Superior temporal gyrus (tissue), 1 donor: ENCODE measurements at regions not wholly inside any gene's neighbourhood (a gene's known extent, or its start where the extent isn't known, plus 50 kb on each side); places are given as distances from the start of the nearest gene placed in this dataset.
"Not testable (repeated sequence)": the region's sequence is repeated elsewhere in the genome, so short reads cannot be mapped to it uniquely, and the experiment has no call there.

ENCODE experiments used
- DNase-seq: peaks from one replicate; pipeline ENCODE4 v3.0.0-alpha.2; 2016; ENCODE audit errors: extremely low spot score

DNA sequence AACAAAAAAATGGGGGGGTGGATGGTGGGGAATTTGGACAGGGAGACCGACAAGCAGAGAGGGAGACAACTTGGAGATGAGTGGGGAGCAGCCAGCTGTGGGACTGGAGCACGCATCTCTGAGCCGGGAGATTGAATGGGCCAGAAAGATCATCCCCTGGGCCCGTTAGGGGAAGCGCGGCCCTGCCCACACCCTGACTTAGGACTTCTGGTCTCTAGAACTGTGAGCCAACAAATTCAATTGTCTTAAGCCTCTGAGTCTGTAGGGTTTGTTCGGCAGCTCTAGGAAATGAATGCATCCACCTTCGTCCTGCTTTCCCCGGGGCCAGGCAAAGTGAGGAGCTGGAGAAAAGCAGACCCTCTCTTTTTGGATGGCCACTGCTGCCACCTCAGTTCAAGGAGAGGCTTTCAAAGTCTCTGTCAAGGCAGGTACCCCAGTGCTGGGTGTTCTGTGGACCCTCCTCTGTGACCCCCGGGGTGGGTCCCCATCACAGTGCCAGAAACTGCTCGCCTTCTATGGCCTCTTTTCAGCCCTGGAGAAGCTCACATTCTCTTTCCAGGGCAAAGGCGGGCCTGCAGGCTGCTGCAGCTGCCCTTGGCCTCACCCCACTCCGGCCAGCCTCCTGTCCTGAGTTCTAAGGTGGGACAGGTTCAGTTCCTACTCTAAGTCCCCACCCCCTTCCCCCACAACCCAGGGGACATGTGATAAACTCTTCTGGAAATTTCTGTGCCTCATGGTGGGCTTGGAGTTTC, 423.2 kb downstream of the RPS24 start:
- no peak for DNase-seq

DNA sequence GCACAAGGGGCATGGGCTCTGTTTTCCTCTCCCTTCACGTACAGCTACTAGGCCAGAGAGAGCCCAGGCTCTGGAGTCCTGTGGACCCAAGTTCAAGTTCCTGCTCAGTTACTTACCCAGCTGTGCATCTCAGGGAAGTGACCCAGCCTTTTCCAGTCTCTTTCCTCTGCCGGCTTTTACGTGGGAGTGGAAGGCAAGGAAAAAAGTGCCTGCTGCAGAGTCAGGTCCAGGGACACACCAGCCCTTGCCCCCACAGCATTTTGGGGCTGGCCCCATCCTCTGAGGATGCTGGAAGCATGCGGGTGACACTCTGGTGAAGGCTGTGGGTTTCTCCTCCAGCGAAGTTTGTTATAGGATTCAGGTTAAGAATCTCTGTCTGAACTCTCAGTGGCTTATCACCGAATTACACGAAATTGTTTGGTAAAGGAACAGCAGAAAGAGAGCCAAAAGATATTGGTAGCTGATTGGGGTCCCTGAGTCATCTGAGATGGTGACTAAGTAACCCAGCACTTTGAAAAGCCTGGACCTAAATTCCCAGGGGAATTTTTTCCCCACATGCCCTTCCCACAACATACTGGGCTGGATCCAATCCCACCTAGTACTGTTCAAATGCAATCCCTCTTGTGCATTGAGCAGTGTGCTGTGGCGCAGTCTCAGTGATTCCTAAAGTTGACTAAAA, 424.3 kb downstream of the RPS24 start:
- DNase-seq, result no peak

DNA sequence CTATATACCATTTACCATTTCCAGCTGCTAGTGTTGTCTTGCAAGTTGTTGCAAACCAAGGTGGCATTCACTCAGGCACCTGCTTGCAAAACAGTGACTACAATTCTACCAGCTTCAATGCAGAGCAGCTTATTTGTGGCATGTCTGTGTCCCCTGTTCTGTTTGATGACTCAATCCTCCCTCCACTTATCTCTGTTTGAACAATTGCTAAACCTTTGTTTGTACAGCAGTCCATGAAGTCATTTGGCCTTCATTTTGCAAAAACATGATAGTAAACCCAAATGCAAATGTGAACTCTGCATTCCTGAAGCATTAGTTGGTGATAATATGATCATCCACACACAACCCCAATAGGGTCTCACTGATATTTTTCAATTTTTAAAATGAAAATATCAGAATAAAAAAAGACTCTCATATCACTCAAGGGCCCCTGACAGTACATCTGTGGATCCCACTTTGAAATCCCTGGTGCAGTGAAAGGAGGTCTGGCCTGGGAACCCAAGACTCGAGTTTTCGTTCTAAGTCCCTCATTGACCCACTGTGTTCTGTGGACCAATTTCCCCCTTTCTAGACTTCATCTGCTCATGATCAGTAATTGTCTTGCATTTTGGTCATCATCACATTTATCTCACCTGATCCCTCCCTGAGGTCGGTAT, 425.4 kb downstream of the RPS24 start:
- DNase-seq, result no peak

DNA sequence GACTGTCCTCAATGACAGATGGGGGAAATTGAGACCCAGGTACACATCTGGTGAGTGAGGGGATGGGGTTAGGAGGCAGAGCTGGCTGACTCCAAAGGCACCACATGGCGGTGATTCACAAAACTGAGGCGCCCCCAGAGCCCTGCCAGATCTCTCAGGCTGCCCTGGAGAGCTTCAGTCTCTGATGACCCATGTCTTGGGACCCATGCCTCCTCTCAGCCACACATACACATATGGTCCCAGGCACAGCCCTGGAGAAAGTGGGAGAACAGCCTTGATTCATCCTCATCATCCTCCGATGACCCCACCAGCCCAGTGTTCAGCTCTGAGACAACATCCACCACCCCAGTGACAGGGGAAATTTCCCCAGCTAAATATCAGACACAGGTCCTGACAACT, 426.0 kb downstream of the RPS24 start:
- no peak for DNase-seq

DNA sequence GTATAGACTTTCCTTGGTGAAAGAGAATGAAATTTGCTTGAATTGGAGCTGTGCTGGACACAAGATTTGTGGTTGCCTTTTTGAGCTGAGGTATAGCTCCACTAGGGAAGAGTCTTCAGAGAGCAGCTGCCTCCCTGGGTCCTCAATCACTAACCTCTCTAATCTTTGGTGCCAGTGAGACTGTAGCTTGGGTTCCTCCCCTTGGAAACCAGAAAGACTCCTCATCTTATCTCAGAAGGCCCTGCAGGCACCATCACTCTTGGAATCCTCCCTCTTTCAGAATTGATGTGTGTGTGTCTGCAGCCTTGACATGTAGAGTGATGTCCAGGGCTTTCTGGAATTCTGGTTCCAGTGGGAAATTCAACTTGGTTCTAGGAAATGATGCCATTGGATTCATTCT, 426.5 kb downstream of the RPS24 start:
- no peak for DNase-seq

DNA sequence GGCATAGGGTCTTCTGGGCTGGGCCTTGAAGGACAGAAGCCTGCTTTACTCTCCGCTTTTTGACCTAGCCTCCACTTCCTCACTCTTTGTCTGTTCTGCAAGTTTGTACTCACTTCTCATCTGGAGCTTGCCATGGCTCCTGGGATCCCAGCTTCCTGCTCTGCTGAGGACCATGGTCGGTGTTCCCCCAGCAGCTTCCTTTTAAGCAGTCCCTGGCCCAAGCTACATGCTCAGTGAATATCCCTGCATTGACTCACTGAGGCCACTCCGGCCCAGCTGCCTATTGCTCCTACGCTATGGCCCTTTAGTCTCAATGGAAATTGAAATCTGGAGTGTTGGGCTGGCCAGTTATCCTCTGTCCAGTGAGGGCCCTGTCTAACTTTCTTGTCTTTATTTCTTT, 427.7 kb downstream of the RPS24 start:
- no peak for DNase-seq

DNA sequence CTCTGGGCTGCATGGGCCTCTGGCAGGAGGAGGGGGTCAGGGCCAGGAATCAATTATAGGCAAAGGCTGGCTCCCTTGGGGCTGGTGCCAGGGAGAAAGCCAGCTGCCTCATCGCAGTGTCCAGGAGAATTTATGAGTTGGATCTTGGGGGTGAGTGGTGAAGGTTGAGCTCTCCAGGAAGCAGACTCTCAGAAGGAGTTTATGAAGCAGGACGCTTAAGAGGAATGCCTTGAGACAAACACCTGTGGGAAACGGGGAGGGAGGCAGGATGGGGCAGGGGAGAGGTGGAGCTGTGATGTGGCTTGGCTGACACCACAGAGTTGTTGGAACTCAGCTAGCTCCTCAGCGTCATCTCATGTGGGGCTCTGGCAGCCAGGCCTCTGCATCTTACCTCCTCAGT, 428.5 kb downstream of the RPS24 start:
- DNase-seq, result no peak

DNA sequence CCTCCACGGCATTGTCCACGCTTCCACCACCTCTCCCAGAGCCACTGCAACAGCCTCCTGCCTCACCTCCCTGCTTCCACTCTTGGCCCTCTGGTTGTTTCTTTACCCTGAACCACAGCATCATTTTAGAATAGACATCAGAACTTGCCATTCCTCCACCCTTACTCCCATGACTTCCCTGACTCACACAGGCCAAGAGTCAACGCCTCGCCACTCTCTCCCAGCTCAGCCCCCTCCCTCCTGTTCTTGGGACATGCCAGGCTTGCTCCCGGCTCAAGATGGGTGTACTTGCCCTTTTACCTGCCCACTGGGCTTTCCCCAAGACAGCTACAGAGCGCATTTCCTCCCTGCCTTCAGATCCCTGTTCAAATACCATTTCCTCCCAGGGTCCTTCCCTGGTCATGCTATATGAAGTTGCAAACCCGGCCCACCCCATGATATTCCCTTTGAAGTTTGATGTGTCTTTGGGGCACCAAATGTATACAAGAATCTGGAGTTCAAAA, 429.1 kb downstream of the RPS24 start:
- no peak for DNase-seq

DNA sequence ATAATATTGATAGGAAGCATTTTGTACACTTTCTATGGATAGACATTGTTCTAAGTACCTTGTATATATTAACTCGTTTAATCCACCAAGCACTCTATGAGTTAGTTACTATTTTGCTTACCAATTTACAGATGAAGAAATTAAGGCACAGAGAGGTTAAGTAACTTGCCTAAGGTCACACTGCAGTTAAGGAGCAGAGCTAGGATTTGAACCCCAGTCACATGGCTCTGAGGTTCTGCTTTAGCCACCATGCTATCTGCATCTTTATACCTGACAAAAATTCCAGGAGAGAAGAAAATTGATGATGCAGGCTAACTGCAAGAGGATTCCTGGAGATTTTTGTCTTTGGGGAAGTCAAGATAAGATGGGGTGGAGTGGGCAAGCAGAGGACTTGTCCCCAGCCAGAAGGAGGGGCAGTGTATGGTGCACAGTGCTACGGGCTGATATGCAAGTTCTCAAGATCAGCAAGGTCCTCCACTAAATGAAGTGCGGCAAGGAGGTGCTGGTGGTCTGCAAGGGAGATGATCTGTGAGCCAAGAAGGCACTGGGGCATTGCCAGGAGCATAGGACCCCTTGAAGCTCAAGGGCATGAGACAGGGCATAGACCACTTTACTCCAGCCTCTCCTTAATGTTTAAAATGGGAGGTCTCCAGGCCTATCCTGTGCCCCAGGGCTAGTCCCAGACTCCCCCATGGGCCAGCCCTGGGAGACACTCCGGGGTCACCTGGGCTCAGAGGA, 430.6 kb downstream of the RPS24 start:
- DNase-seq, result no peak

DNA sequence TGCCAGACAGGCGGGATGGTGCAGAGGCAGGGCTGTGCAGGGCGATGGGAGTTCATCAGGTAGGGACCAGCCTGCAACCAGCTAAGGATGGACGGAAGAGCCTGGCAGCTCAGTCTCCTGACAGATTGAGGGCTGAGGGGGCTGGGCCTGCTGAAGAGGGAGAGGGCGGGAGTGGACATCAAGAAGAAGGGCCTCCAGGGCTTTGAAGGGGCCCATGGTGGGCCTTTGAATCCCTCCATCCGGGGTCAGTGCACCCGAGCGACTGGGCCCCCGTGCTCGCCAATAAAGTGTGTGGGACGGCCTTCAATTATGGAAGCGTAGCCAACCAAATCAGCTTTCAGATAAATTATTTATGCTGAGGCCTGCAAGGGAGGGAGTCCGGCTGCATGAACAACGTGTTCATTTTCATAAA, 431.2 kb downstream of the RPS24 start:
- no peak for DNase-seq

DNA sequence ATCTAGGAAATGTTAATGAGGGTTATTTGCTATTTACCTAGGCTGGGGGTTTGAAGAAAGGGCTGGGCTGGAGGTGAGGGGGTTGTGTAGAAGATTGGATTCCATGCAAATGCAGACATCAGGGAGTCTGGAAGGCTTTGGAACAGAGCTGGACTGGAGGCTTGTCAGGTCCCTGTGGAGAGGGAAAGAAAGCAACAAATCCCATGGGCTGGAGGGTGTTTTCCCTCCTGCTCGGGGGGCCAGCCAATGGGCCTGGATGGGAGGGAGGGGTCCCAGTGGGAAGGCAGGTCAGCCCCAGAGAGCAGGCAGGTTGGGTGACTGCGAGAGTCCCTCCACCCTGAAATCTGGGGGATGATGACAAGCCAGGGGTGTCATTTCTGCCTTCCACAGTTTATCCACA, 431.8 kb downstream of the RPS24 start:
- DNase-seq, result no peak

DNA sequence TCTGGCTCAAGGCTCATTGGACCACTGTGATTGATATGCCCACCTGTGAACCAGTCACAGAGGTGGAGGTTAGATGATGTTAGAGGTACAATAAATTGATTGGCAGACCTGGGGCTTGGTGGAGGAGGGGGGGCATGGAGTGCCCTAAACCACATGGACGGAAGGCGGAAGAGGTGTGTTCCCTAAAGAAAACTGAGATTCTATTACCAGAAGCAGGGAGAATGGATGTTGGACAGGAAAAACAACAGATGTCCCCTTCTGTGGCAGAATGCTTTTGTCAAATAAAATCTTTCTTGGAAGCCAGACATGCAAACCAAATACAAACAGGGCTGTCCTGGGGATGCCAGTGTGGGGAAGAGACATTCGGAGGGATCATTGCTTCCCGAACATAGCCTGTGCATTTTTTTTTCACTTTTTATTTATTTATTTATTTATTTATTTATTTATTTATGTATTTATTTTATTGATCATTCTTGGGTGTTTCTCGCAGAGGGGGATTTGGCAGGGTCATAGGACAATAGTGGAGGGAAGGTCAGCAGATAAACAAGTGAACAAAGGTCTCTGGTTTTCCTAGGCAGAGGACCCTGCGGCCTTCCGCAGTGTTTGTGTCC, 433.9 kb downstream of the RPS24 start:
- no peak for DNase-seq

DNA sequence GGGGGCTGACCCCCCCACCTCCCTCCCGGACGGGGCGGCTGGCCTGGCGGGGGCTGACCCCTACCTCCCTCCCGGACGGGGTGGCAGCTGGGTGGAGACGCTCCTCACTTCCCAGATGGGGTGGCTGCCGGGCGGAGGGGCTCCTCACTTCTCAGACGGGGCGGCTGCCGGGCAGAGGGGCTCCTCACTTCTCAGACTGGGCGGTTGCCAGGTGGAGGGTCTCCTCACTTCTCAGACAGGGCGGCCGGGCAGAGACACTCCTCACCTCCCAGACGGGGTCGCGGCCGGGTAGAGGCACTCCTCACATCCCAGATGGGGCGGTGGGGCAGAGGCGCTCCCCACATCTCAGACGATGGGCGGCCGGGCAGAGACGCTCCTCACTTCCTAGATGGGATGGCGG, 435.1 kb downstream of the RPS24 start:
- not testable (repeated sequence) for DNase-seq

DNA sequence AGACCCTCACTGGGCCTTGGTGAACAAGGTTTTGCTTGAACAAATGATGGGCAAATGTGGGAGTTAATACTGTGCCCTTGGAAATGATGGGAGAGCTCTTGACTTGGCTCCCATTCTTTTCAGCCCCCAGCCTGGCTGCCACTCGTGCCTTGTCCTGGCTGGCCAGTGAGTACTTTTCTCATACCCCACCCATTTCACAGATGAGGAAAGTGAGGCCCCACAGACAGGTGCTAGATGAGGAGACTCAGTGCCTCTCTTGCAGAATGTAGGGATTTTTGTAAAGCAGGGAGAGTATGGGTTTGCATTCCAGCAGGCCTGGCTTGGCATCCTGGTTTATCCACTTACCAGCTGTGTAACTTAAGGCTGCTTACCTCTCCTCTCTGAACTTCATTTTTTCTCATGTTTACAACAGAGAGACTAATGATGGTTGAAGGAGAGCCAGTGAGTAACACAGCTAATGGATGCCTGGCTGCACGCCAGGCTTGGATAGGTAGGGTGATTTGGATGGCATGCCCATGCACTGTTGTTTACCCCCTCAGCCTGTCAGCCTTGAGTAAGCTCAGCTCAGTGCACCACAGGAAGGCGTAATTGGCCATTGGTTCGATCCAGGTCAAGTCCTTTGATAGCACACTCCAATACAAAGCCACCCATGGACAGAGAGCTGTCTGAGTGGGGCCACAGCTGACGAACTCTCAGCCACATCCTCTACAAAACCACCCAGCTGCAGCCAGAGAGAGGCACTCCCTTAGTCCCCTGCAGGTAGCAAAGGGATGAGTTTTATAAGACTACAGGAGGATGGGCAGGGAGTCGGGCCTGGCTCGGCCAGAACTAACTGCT, 436.8 kb downstream of the RPS24 start:
- no peak for DNase-seq

DNA sequence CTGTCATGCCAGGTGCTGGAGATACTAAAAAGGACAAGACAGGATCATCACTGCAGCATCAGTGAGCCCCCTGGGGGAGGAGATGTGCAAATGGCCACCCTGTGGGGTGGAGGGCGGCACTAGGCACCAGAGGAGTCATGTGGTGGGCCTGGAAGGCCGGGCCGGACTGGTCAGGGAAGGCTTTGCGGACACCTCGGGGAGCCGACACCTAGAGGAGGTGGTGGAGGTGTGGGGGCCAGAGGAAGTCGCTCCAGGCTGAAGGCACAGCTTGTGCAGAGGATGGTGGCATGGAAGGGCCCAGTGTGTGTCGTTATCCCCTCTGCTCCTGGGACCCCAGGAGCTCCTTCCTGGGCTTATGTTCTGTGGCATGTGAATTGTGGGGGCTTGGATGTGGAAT, 437.7 kb downstream of the RPS24 start:
- DNase-seq, result no peak

DNA sequence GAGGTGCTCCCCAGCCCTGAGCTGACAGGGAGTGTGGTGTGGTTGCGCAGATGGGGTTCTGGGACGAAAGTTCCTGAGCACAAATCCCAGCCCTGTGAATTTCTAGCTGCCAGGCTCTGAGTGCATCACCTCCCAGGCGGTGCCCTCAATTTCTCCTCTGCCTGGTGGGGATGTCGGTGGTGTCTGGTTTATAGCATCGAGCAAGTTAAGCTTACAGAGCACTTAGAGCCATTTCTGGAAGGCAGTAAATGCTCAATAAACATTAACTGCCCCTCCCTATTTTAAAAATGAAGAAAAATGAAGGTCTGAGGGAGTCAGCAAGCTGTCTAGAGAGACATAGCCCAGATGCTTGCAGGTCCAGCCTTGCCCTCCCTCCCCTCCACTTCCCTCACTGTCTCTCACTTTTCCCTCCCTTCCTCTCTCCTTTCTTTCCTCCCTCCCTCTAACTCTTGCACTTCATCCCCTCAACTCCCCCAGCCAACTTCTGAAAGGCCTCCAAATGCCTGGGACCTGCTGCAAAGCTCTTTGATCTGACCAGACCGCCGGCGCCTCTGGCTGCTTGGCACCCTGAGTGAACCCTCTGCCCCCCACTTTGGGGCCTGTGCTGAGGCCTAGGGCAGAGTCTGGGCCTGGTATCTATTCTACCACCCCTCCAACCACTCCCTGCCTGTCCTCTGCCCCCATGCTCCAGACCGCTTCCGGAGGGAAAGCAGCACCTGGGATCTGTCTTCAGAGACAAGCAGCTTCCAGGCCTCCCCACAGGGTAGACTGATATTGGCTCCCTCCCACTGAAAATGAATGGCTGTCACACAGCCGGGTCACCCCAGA, 438.3 kb downstream of the RPS24 start:
- no peak for DNase-seq

DNA sequence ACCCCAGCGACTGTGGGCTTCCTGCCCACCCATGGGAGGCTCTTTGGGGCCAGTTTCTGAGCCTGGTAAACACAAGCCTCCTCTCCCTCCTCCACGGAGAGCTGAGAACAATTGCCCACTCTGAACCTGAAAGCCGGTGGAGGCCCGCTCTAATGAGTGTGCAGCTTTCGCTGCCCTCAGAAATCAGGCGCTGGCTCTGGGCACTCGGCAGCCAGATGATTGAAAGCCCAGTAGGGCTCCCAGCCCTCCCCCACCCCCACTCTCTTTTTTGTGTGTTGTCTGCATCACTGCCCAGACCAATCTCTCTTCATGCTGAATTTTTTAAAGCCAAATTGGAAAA, 438.9 kb downstream of the RPS24 start:
- DNase-seq, result no peak

DNA sequence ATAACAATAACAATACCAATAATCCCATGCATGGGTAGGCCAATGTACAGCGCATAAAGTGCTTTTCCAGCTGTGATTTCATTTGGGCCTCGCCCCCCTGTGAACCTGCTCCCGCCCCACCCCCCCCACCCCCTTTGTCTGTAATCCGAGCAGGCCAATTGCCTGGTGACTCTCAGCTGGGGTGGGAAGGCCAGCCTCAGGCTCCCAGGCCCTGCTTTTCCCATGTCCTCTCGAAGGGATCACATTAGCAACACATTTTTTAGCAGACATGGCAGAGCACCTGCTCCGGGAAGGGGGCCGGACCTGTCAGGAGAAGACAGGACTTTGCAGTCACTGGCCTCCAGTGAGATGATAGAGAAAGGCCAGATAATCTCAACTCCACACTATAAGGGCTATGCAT, 439.3 kb downstream of the RPS24 start:
- DNase-seq, result no peak

DNA sequence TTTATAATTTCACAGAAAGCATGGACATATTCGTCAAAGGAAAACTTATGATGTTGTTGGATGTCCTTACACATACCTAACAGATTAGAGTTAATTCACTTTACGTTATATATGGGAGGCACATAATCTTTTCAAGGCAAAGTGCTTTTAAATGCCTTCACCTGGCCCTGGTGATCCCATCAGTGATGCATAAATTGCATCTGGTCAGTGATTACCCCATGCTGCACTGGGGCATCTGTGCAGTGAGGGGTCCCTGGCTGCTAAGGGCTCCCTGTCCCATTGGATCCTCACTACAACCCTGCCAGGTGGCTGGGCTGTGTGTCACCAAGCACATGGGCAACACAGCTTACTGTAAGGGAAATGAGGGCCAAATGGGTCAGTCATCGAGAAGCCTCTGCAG, 441.1 kb downstream of the RPS24 start:
- no peak for DNase-seq

DNA sequence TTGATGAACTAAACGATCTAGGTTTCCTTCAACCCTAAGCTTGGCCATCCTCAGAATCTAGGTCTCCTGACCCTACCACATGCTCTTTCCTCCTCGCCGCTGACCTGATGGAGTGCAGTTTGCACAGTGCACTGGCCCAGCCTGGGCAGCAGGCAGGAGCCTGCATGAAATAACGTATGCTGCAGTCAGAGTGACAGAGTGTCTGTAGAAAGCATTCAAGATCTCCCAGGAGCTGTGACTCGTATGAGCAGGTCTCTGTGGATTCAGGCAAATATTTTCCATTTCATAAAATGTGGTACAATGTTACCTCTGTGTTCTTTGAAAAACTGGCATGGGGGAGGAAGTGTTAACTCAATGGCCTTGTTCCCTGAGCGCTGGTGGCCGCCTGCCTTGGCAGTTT, 441.8 kb downstream of the RPS24 start:
- DNase-seq, result peak; percentile 17
